Activated gamma-delta T cell (primary cell): ENCODE measurements at regions not wholly inside any gene's neighbourhood (a gene's known extent, or its start where the extent isn't known, plus 50 kb on each side); places are given as distances from the start of the nearest gene placed in this dataset.

ENCODE experiments used
- DNase-seq: peaks from one replicate; lab custom pipeline; 2025; lab: John Stamatoyannopoulos, UW

DNA sequence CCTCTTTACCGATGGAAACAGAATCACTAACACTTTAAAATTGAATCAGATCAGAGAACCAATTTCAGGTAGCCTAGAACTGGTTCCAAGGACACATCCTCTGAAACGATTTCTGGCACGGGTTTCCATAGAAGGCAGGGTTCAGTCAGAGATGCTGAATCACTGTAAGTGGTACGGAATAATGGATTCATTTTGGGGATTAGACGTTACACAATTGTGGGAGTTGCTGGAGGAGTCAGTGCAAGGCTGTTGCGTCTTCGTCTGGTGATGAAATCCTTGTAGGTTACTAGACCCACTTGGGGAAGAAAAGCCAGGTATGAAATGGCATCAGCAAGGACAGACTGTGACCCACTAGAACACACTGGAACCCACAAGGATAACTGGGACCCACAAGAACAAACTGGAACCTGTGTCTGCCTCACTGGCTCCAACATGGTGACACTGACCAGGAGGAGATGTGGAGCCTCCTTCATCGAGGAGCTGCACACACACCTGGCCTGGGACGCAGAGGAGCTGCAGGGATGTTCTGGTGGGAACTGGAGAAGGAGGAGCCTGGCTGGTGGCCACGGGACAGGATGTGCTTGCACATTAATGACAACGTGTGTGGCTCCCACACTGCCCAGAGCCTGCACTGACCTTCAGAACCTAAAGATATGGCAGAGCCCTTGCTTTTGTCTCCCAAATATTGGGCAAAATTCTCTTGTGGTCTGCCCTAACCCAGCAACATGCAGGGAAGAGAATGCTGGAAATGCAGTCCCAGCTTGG lies 105.1 kb downstream of the TRAPPC11 start:
- no peak for DNase-seq

GRCh38 chr4:183765251-183765911 lies 106.3 kb downstream of the TRAPPC11 start:
- no peak for DNase-seq

GRCh38 chr4:183766140-183766539 lies 107.0 kb downstream of the TRAPPC11 start:
- no peak for DNase-seq

- no peak for DNase-seq
Measured at GRCh38 chr4:183770906-183771305, 111.8 kb downstream of the TRAPPC11 start.

- DNase-seq, result no peak
Measured at GRCh38 chr4:183772361-183772760, 113.3 kb downstream of the TRAPPC11 start.

DNA sequence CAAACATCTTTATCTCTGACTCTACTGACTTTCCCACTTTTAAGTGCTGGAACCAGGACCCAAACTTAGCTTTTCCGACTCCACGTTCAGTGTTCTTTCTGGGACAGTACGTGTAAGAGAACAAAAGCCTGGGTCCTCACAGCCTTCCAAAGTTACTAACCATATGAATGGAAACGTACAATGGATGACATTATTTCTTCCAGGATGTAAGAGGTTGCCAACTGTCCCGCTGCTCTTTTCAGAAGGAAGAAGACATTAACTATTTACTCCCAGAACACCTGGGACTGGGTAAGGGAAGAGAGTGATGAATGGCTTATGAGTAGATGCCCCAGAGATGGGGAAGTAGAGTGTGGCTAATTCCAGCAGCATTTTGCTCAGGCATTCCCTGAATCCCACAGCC lies 114.7 kb downstream of the TRAPPC11 start:
- DNase-seq, result no peak

- no peak for DNase-seq
Measured at GRCh38 chr4:183783306-183783705, 121.8 kb upstream of the STOX2 start.

DNA sequence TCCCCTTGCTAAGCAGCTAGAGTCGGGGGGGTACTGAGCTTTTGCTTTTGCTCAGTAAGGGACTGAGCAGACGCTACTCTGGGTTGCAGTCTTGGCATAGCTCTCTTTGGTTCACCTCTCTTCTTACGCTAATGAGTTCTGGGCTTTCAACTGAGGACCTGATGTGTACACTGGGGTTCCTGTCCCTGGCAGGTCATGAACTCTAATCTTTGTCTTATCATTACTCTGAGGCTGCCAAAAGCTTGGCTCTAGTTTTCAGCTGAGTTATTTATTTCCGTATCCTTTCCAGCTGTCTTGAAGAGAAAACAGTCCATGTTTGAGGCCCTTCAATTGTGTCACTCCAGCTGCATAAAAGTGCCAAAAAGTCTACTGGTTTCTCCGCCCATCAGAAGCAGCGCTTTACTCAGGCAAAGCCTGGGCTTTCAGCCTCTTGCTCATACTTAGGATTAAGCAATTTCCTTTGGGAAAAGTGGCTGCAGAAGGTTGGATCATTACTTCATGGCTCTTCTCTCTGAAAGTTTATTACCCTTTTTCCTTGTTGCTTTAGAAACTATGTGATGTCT lies 121.0 kb upstream of the STOX2 start:
- no peak for DNase-seq

GRCh38 chr4:183788308-183788905 lies 116.7 kb upstream of the STOX2 start:
- no peak for DNase-seq

DNA sequence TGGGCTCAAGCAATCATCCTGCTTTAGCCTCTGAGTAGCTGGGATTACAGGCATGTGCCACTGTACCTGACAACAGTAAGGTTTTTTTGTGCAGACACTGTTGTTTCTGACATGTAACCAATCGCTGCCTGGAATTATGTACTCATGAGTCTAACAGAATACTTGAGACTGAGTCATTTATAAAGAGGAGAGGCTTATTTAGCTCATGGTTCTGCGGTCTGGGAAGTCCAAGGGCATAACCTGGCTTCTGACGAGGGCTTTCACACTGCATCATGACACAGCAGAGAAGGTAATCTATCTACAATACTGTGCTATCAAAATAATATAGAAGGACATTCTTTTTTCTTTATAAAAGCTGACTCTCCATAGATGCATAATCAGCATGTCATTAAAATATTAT lies 115.5 kb upstream of the STOX2 start:
- DNase-seq, result no peak

GRCh38 chr4:183790661-183791060 lies 114.4 kb upstream of the STOX2 start:
- no peak for DNase-seq

DNA sequence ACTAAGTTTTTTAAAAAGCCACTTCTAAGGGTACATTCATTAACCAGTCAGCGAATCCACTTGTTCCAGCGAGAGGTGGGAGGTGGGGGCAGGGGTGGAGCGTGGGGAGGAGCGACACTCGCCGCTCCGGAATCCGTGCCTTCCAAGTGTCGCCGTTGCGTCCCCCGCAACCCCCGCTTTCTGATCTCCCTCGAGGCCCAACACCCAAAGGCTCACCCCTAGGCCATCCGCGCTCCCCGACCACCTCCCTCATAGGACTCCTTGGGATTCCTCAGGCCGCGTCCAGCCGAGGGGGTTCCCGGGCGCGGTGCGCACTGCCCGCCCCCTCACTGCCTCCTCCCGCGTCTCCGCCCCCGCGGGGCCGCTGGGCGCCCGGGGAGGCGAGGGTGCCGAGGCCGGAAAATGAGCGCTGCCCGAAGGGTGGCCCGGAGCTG lies 108.1 kb upstream of the STOX2 start:
- no peak for DNase-seq

DNA sequence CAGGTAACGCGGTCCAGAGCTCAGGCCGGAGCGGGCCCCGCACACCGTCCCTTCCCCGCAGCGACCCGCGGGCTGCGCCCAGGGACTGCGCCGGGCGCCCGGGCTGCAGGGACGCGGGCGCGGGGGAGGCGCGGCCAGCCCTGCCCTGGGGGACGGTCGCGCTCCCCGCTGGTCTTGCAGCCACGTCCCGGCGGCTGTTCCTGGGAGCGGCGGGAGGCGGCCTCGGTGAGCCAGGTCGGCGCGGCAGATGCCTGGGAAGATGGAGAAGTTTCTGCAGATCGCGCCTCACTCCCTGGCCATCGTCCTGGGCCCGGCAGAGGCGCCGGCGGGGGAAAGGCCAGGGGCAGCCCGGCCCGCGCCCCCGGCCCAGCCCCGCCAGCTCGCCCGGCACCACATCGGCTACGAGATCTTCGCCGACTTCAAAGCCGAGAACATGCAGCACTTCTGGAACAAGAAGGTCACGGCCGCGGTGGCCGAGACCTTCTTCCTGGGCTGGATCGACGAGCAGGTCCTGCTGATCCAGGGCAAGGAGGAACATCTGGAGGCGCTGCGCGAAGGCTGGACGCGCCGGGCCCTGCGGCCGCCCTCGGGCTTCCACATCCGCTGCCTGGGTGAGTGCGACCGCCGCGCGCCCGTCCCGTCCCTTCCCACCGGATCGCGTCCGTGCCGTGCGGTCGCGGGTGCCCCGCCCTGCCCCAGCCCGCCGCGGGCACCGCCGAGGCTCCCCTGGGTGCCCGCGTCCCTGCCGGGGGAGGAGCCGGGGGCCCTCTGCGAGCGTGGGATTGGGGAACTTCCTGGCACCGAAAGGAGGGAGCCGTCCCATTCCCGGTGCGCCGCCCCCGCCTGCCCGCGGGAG lies 107.4 kb upstream of the STOX2 start:
- DNase-seq, result peak; percentile 8

DNA sequence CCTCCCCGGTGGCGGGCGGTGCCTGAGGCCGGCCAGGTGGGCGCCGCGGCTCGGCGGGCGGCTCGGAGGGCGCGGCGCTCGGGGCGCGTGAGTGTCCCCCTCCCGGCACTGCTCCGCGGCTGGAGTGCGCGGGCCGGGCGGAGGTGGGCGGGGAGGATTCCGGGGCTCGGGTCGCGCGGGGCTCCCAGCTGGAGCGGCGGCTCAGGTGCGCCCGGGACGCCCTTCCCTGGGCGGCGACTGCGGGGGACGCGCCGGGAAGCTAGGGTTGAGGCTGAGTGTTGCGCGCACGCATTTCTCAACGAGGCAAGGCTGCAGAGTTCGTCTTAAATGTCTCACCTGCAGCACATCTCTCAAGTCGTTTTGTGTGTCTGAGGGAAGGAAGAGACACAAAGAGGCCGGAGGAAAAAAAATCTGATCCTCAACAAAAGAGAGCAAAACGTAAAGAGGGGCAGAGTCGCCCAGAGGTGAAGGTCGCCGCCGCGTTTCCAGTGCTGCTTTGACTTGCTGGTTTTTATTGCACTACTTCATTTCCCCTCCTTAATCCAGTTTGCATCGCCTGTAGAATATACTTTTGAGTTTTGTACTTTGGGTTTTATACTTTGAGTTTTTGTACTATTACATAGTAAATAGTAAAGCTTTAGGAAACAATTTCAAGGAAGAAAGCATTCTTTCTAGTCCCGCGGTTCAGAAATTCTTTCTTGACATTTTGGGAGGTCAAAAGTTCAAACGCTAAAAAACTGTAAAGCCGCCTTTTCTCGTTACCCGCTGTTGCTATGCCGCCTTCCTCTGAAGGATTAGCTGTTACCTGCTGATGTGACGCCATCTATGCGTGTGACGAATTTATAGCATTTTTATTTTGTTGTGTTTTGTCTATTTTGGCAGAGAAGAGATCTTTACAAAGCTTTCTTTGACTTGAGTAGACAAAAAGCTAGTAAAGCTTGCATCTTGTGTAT lies 106.5 kb upstream of the STOX2 start:
- DNase-seq, result no peak

DNA sequence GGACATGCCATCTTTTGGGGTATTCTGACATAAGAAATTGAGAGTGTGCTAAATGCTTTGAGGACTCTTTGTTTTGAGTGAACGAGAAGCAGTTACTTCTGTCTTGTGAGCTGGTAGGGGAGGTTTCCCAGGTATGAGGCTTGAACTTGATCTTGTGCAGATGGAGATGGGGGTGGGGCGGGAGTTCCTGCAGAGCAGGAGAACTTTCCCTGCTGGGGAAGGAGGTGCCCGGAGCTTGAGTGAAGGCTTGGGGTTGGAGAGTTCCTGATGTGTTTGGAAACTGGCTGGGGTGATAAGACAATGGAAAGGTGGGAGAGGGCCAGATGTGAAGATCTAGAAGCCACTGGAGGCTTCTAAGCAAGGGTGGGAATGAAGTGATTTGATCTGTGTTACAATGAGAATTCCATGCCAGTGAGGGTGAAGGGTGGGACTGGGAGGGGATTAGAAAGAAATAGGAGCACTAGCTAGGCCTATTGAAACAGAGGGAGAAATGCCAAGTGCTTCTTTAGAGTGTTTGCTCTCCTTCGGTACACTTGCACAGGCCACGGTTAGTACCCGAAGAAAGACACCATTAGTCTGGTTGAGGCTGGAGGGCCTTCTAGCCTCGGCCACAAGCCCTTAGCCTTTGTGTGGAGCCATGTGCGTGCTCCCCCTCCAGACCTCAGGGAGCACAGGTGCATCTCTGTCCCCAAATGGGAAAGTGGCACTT lies 103.5 kb upstream of the STOX2 start:
- DNase-seq, result no peak

- no peak for DNase-seq
Measured at GRCh38 chr4:183806341-183806740, 98.8 kb upstream of the STOX2 start.

DNA sequence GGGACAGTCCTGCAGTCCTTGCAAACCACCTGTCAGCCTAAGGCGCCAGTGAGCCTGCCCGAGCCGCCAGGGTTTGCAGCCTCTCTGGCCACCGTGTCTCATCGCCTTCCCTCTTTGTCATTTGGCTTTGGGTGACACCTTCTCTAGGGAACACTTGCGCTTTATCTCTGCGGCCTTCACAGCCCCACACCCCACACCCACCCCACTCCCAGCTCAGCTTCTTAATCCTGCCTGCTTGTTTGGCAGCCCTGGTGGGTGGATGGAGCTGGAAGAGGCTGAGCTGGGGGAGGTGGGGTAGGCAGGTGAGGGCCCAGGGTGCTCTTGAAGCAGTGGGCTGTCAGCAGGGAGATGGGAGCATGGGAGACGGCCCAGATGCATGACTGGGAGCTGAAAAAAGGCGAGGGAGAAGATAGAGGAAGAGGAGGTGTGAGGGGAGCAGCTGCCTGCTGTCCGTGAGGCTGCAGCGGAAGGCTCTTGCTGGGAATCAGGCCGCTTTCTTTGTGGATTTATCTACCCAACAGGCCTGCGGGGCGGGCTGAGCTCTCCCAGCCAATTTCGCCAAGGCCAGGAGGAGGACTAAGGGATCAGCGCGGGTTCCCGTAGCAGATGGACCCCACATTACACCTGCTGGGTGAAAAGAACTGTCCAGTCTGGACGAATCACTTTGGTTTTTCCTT lies 97.5 kb upstream of the STOX2 start:
- DNase-seq, result no peak

DNA sequence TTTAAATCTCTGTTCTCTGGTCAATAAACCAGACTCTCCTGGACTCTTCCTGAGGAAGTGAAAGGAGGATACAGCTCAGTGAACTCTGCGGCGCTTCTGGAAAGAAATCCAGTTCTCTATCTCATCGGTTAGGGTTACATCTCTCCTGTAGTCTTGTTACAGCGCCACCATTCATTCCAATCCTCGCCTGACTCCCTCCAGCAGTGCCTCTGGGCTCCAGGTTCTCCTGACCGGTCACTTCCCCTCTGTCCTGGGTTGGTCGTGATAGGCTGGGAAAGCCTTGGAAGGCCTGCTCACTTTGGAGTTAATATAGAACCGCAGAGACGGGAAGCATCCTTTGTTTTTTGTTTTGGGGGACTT lies 97.0 kb upstream of the STOX2 start:
- no peak for DNase-seq

GRCh38 chr4:183812567-183812966 lies 92.5 kb upstream of the STOX2 start:
- no peak for DNase-seq

GRCh38 chr4:183814461-183814860 lies 90.6 kb upstream of the STOX2 start:
- no peak for DNase-seq
